K562 (cell line): ENCODE measurements at regions not wholly inside any gene's neighbourhood (a gene's known extent, or its start where the extent isn't known, plus 50 kb on each side); places are given as distances from the start of the nearest gene placed in this dataset.

Experiments
- ATAC-seq: fragments of 200-7000 bp; cut with Tn5 transposase; 3 replicates; pipeline ENCODE4 v1.9.1; 2020; ENCODE audit warnings: moderate library complexity
- BruUV-seq: library from RNA; stranded (reverse); fragments of 400-500 nt; replicated peaks from 2 replicates; lab custom pipeline; 2021; lab: Mats Ljungman, UMichigan
- CTCF ChIA-PET: fragments of 300-600 bp; formaldehyde crosslinking; extraction: SDS; loops from one replicate; lab custom pipeline; 2021; ENCODE audit warnings: low intra/inter-chr PET ratio; lab: Yijun Ruan, JAX
- POLR2A ChIA-PET: fragments of 300-600, 350-650 bp; sonication (Branson Sonifier 250); formaldehyde crosslinking; extraction: SDS; loops from one replicate; lab custom pipeline; 2021; ENCODE audit warnings: antibody characterized with exemption, inconsistent platforms; lab: Yijun Ruan, JAX
- DNase-seq, 4 experiments: peaks; one replicate each; pipeline versions ENCODE4 v3.0.0 to v3.0.0-alpha.2; 2011 to 2018; ENCODE audit warnings: low spot score in 3 of 4, mixed read lengths in 3 of 4; ENCODE audit errors: extremely low read depth in 1 of 4
- FAIRE-seq: peaks from 2 replicates; lab custom pipeline; 2011; peaks lifted over from hg19 to GRCh38; lab: Jason Lieb, UNC
- H2AFZ ChIP-seq: 2 replicates; pipeline ENCODE4 v1.6.0; 2011; ENCODE audit warnings: low read depth, low read length, control low read depth, inconsistent platforms
- H3K27ac ChIP-seq: fragments of 200-600 bp; 3 replicates; pipeline ENCODE4 v1.8.0; 2011; ENCODE audit warnings: low read depth, mild to moderate bottlenecking, control low read depth, inconsistent platforms, low read length, moderate library complexity, mixed read lengths; ENCODE audit errors: extremely low read depth
- H3K27me3 ChIP-seq, 2 experiments: fragments of 300-600 bp in 1 of 2; 2 replicates in 1 of 2; 3 replicates in 1 of 2; pipeline versions ENCODE4 v1.6.0 to v1.8.0; 2011; ENCODE audit warnings: inconsistent platforms in 2 of 2, low read length in 2 of 2, mild to moderate bottlenecking in 1 of 2, mixed read lengths in 1 of 2, moderate library complexity in 1 of 2; ENCODE audit not compliant: control insufficient read depth in 2 of 2, insufficient read depth in 2 of 2
- H3K36me3 ChIP-seq: fragments of 300-600 bp; 3 replicates; pipeline ENCODE4 v1.8.0; 2011; ENCODE audit warnings: mild to moderate bottlenecking, low read length, inconsistent platforms; ENCODE audit not compliant: control insufficient read depth, insufficient read depth
- H3K4me1 ChIP-seq, 2 experiments: fragments of 200-600 bp in 1 of 2; replicated peaks in 1 of 2; 2 replicates in 1 of 2; 3 replicates in 1 of 2; pipeline versions ENCODE4 v1.5.1 to v1.8.0; 2011; ENCODE audit warnings: inconsistent platforms in 2 of 2, low read length in 2 of 2, mild to moderate bottlenecking in 1 of 2, mixed read lengths in 1 of 2, moderate library complexity in 1 of 2; ENCODE audit not compliant: control insufficient read depth in 2 of 2, insufficient read depth in 2 of 2
- H3K4me2 ChIP-seq: 2 replicates; pipeline ENCODE4 v1.6.1; 2011; ENCODE audit warnings: low read length, control low read depth, inconsistent platforms, mixed read lengths; ENCODE audit not compliant: insufficient read depth
- H3K4me3 ChIP-seq: fragments of 200-600 bp; sonication (generic), shearing (Covaris generic); 2 replicates; pipeline ENCODE4 v1.5.1; 2016; ENCODE audit warnings: control low read depth, inconsistent platforms
- H3K79me2 ChIP-seq: fragments of 200-600 bp; 3 replicates; pipeline ENCODE4 v1.8.0; 2011; ENCODE audit warnings: low read length, inconsistent platforms; ENCODE audit not compliant: control insufficient read depth, insufficient read depth
- H3K9ac ChIP-seq, 2 experiments: 2 replicates each; pipeline versions ENCODE4 v1.6.0 to v1.6.1; 2011; ENCODE audit warnings: low read depth in 2 of 2, low read length in 2 of 2, control low read depth in 1 of 2, inconsistent platforms in 1 of 2, mild to moderate bottlenecking in 1 of 2, mixed read lengths in 1 of 2; ENCODE audit not compliant: insufficient read depth in 1 of 2
- H3K9me1 ChIP-seq: one replicate; pipeline ENCODE4 v1.6.0; 2011; ENCODE audit warnings: inconsistent platforms, mild to moderate bottlenecking, low read length, moderate library complexity; ENCODE audit not compliant: control insufficient read depth, insufficient read depth
- H3K9me3 ChIP-seq: replicated peaks from 2 replicates; pipeline ENCODE4 v1.5.1; 2011; ENCODE audit warnings: low read depth, low read length, inconsistent platforms; ENCODE audit not compliant: control insufficient read depth, insufficient read depth
- H4K20me1 ChIP-seq: replicated peaks from 2 replicates; pipeline ENCODE4 v1.6.1; 2011; ENCODE audit warnings: low read length, inconsistent platforms, mixed read lengths; ENCODE audit not compliant: control insufficient read depth, insufficient read depth
- ADNP ChIP-seq: fragments of 200-800 bp; sonication (Bioruptor generic); IDR thresholded peaks from 2 replicates; pipeline ENCODE4 v1.6.1; 2016; ENCODE audit warnings: missing genetic modification characterization, missing compliant biosample characterization
- FOXA1 ChIP-seq: fragments of 450-650 bp; IDR thresholded peaks from 2 replicates; pipeline ENCODE4 v1.6.1; 2016; ENCODE audit warnings: mild to moderate bottlenecking, borderline replicate concordance
- FOXP1 ChIP-seq: sonication (generic); formaldehyde crosslinking; IDR thresholded peaks from 2 replicates; pipeline ENCODE4 v1.8.0; 2022; ENCODE audit warnings: mild to moderate bottlenecking, missing genetic modification reagents
- GATAD2B ChIP-seq: fragments of 450-650 bp; IDR thresholded peaks from 2 replicates; pipeline ENCODE4 v1.6.1; 2017; ENCODE audit warnings: mild to moderate bottlenecking, borderline replicate concordance
- KAT8 ChIP-seq: fragments of 450-650 bp; IDR thresholded peaks from 2 replicates; pipeline ENCODE4 v1.6.1; 2016; ENCODE audit warnings: low read depth, mild to moderate bottlenecking
- KLF1 ChIP-seq: fragments of 450-650 bp; IDR thresholded peaks from 2 replicates; pipeline ENCODE4 v1.6.1; 2016; ENCODE audit warnings: missing genetic modification characterization, missing compliant biosample characterization
- MBD2 ChIP-seq: sonication (generic); IDR thresholded peaks from 2 replicates; pipeline ENCODE4 v1.6.1; 2016; ENCODE audit warnings: low read depth, borderline replicate concordance
- SNRNP70 ChIP-seq: fragments of 200-400 bp; formaldehyde crosslinking; optimal IDR thresholded peaks from 2 replicates; pipeline ENCODE3; 2017; ENCODE audit warnings: low read depth, low read length
- SRSF9 ChIP-seq: fragments of 200-400 bp; formaldehyde crosslinking; IDR thresholded peaks from 2 replicates; pipeline ENCODE4 v1.6.1; 2017; ENCODE audit warnings: low read depth, low read length, borderline replicate concordance
- XRCC4 ChIP-seq: IDR thresholded peaks from one replicate; pipeline ENCODE4 v1.6.1; 2011; ENCODE audit not compliant: insufficient read depth, insufficient read length; ENCODE audit errors: extremely low read depth
- ZNF174 ChIP-seq: fragments of 250-450 bp; sonication (Bioruptor Pico); IDR thresholded peaks from 2 replicates; pipeline ENCODE4 v1.4.0; 2020; ENCODE audit warnings: mild to moderate bottlenecking
- WGBS: fragments of 100-300 bp; shearing (Covaris generic); methylation state at CpG from one replicate; pipeline ENCODE4 v1.1.6; 2016; ENCODE audit warnings: low coverage, mixed read lengths; ENCODE audit not compliant: insufficient coverage; ENCODE audit errors: missing lambda C conversion rate; 5-methylcytosine and 5-hydroxymethylcytosine counted together
- in situ Hi-C: fragments of 300-500 bp; cut with MboI; formaldehyde crosslinking; loops from 4 replicates; pipeline ENCODE4 v1.15.0; 2018; ENCODE audit warnings: inconsistent platforms, mixed read lengths
- intact Hi-C: fragments of 100-400 bp; cut with micrococcal nuclease; formaldehyde crosslinking; loops from 2 replicates; pipeline ENCODE4 v1.14.2; 2022

DNA sequence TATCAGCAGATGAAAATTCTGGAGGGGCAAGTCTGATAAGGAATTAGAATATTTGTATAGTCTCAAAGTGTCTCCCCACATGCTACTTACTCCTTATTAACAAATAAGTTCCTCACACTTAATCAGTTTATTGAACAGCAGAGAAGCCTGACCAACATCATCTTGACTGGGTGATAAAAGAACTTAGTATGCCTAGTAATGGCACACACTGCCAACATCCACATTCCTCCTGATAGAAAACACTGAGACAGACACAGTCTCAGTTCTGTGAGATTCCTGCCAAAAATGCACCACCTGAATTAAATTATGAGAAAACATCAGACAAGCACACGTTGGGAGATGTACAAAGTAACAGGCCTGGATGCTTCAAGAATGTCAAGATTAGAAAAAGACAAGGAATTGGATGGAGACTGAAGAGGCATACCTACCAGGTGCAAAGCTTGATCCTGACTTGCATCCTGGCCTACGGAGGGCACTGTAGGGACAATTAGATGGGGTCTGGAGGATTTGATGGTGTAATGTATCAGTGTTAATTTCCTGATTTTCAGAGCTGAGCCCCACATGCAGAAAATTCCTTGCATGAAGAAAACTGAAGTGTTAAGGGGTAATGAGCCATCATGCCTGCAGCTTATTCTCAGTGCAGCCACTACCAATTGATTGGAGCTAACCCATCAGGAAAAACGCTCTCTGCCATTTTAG, 200.4 kb upstream of the SH3BP4 start:
- H3K4me1 ChIP-seq = no peaks in the 10 kb centered on the region
- no peak overlapping the region for H3K4me3 ChIP-seq
- H3K9me3 ChIP-seq = no peaks in the 10 kb centered on the region
- ChIA-PET POLR2A (no interaction called here), CTCF (no interaction called here)
- H3K9me1 ChIP-seq = no peaks in the 10 kb centered on the region
- no peak overlapping the region for H3K9ac ChIP-seq
- H4K20me1 ChIP-seq = no peaks in the 10 kb centered on the region
- no TSS peak for BruUV-seq
- DNase-seq = no peak
- H3K27me3 ChIP-seq = no peaks in the 10 kb centered on the region
- intact Hi-C loops (no loop called here), in situ Hi-C loops (no loop called here)
- H2AFZ ChIP-seq = no peak overlapping the region
- H3K36me3 ChIP-seq = no peaks in the 10 kb centered on the region
- no peaks in the 10 kb centered on the region for H3K79me2 ChIP-seq
- FAIRE-seq = no peak
- no peak for ATAC-seq
- WGBS = 0% methylated on average over 3 of the region's 3 CpGs
- no peak for TF ChIP-seq KAT8
- no peak for TF ChIP-seq FOXA1
- no peak for TF ChIP-seq MBD2
- no peak for TF ChIP-seq ADNP (tag)
- no peak for TF ChIP-seq SNRNP70
- no peak for TF ChIP-seq SRSF9
- no peak for TF ChIP-seq GATAD2B
- no peak for TF ChIP-seq XRCC4
- no peak for TF ChIP-seq KLF1 (tag)
- TF ChIP-seq ZNF174 = no peak
- TF ChIP-seq FOXP1 = no peak
- H3K27ac ChIP-seq = no peak overlapping the region
- H3K4me2 ChIP-seq = no peak overlapping the region
